GM18909 (cell line): ENCODE measurements at regions not wholly inside any gene's neighbourhood (a gene's known extent, or its start where the extent isn't known, plus 50 kb on each side); places are given as distances from the start of the nearest gene placed in this dataset.

ENCODE experiments used
- ATAC-seq: cut with Tn5 transposase; IDR thresholded peaks from one replicate; pipeline ENCODE4 v1.9.1; 2021; ENCODE audit warnings: mild to moderate bottlenecking; ENCODE audit not compliant: unreplicated experiment, poor library complexity

DNA sequence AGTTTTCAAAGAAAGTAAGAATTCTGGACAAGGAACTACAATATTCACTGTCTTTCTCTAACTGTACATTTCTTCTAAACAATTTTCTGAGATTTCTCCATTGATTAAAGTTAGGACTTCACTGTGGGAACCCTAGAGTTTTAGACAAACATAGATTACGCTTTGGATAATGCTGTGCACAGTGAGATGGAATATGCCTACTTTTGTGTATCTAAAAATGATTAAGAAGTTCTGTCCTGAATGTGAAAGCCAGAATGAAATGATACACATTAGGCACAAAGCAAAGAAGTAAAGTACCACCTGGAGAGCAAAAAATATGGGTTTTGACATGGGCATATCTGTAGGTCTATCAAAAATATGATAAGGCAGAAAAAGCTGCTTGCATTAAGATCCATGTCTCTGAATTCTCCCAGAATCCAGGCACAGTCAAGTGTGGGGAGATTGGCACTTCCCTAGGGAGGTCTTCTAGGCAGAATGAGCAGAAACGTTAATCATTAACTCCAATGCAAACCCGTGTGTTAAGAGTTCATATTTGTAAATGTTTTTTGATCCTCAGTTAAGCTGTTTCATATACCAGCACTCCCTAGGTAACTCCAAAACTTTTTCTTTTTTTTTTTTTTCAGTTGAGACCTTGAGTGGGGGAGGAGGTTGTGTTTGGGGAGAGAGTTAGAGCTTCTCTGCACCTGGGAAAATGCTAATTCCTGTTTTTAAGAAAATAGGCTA is 467.1 kb downstream of the LMO4 start:
- ATAC-seq, result no peak

GRCh38 chr1:87796471-87796901 is 467.8 kb downstream of the LMO4 start:
- no peak for ATAC-seq

- ATAC-seq, result no peak
Measured at GRCh38 chr1:87799451-87799850, 470.8 kb downstream of the LMO4 start.

- ATAC-seq, result no peak
Measured at GRCh38 chr1:87800006-87800405, 471.3 kb downstream of the LMO4 start.

DNA sequence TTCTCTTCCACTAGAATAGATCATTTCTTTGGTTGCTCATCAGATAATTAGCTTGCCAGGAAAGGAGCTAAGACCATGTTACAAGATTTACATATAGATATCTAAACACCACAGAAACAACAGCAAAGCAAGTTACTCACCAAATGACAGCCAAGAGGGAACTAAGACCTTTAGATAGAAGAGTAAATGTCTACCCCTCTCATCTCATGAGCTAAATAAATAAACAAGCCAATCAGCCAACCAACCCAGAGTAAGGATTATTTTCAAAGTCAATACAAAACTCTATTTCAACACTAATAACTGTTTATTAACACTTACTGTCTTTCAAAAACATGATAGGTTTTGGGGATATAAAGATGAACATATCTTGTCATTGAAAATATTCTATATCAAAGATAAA is 474.7 kb downstream of the LMO4 start:
- ATAC-seq, result no peak

- no peak for ATAC-seq
Measured at GRCh38 chr1:87804128-87804527, 475.4 kb downstream of the LMO4 start.

GRCh38 chr1:87805666-87806378 is 477.1 kb downstream of the LMO4 start:
- ATAC-seq, result no peak

GRCh38 chr1:87806379-87807094 is 477.9 kb downstream of the LMO4 start:
- no peak for ATAC-seq

DNA sequence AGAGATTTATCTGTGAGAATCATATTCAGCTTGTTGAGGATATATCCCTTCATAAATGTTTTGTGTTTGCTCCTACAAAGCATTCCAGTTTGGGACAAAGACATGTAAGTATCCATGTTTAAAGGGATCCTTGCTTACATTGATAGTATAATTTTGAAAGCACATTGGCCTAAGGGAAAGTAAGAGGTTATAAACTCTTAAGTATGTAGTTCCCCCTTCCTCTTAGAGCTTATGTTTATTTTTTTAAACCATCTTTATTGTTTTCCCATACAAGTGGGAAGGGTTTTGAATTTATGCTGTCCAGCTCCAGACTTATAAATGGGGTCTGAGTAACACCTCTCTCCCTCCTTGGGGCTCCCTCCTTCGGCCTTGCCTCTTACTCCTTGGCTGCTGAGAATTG is 481.5 kb downstream of the LMO4 start:
- ATAC-seq, result no peak

GRCh38 chr1:87812871-87813577 is 484.3 kb downstream of the LMO4 start:
- peak; percentile 81 for ATAC-seq

DNA sequence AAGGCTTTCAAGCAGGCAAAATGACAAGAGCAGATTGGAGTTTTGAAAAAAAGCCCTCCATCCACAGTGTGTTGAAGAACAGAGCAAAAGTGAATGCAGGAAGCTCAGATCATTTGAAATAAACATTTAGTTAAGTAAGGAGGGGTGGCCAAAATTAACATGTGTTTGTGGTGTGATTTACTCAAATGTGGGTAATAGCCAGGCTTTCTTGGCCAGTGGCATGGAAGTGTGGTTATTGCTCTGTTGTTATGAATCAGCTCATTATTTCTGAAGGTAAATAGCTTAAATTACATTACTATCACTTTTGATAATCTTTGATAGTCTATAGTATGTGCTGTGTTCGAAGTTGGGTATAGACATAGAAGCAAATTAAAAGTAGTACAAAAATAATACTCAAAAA is 485.9 kb downstream of the LMO4 start:
- ATAC-seq, result no peak

DNA sequence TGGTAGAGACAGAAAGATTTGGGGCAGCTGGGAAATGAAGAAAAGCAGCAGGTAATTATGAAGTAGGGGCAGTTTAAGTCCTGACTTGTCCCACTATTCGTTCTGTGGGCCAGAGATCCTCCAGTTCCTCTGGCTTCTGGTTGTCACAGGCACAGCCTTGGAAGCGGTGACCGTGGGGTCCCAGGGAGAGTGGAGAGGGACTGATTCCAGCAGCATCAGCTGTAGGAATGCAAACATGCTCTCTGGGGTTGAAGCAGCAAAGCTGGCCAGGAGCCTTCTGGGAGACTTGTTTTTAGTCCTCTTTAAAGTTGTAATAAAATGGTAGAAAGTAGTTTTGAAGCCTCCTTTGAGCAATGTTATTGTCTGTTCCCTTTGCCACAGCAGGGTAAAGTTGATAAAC is 488.0 kb downstream of the LMO4 start:
- ATAC-seq, result no peak

DNA sequence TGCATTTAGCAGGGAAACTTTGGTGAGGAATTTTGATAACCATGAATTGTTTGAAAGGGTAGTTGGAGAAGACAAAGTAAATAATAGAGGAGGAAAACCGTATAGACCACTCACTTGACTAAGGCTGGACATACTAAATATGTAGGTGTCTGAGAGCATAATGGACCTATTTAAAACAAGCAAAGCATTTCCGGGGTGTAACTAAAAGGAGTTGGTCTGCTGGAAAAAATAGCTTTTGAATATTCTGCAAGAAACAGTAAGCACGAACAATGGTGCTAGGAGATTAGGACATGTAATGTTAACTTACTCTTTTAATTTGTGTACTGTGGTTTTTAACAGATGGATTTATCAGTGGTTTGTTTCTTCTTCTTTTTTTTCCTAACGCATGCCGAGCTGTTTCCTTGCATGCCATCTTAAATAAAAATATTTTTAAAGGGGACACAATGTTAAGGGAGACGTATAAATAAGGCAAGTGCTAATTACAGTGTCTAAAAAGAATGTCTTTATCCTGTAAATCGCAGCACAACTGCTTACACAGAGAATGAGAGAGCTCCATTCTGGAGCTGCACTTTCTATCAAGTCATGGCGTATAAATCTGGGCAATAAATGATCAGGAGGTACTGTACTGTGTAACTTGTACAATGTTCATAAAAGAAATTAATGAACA is 492.1 kb downstream of the LMO4 start:
- ATAC-seq, result no peak

- no peak for ATAC-seq
Measured at GRCh38 chr1:87821335-87821697, 492.6 kb downstream of the LMO4 start.

GRCh38 chr1:87826681-87827251 is 498.1 kb downstream of the LMO4 start:
- ATAC-seq, result peak; percentile 93

DNA sequence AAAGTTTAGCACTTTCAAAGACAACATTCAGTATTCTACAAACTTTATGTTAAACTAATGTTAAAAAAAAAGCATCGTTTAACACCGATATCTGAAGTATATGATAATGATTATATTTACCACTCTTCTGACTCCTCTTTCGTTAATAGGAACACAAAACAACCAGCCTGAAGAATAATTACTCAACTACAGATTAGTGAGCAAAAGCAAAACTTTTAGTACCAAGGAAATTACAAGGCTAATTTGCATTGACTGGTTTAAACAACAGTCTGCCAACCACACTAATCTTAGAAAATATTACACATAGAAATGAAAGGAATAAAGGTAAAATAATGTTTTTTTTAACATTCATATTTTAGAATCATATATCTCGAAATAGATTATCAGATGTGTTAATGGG is 500.7 kb downstream of the LMO4 start:
- ATAC-seq, result peak; percentile 65

DNA sequence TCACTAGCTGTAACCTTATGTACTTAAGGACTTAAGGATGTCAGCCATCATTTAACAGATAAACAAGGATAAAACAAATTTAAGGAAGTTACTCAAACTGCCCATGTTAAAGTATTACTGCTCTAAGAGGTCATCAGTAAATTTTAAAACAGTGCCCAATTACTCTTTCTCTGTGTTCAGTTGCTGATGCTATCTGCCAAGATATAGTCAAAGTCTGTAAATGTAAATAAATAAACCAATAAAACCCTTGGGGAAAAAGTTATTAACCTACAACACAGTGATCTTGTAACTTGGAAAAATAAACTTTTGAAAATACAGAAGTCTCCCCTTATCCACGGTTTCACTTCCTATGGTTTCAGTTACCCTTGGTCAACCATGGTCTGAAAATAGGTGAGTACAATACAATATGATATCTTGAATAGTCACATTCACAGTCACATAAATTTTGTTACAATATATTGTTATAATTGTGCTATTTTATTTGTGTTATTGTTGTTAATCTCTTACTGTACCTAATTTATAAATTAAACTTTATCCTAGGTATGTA is 501.8 kb downstream of the LMO4 start:
- no peak for ATAC-seq

- no peak for ATAC-seq
Measured at GRCh38 chr1:87833166-87833565, 504.5 kb downstream of the LMO4 start.

DNA sequence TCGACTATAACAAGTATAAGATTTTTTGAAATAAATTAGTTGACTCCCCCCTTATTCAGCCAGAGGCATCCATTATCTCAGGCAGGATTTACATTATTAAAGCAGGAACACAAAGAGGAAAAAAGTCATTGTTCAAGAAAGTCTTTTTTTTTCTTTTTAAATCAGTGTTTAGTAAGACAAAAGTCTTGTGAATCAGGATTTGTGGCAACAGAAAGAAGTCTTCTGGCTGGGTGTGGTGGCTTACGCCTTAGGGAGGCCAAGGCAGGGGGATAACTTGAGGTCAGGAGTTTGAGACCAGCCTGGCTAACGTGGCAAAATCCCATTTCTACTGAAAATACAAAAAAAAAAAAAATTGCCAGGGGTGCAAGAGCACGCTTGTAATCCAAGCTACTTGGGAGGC is 505.5 kb downstream of the LMO4 start:
- ATAC-seq, result no peak

GRCh38 chr1:87834941-87835340 is 506.3 kb downstream of the LMO4 start:
- no peak for ATAC-seq
